NCI-H345 treated with DMSO at 0.1 percent for 48 hours (cell line): ENCODE measurements at regions not wholly inside any gene's neighbourhood (a gene's known extent, or its start where the extent isn't known, plus 50 kb on each side); places are given as distances from the start of the nearest gene placed in this dataset.
"Not testable (repeated sequence)": the region's sequence is repeated elsewhere in the genome, so short reads cannot be mapped to it uniquely, and the experiment has no call there.

Experiments used
- DNase-seq: peaks from one replicate; lab custom pipeline; 2025; ENCODE audit not compliant: unreplicated experiment; lab: John Stamatoyannopoulos, UW

DNA sequence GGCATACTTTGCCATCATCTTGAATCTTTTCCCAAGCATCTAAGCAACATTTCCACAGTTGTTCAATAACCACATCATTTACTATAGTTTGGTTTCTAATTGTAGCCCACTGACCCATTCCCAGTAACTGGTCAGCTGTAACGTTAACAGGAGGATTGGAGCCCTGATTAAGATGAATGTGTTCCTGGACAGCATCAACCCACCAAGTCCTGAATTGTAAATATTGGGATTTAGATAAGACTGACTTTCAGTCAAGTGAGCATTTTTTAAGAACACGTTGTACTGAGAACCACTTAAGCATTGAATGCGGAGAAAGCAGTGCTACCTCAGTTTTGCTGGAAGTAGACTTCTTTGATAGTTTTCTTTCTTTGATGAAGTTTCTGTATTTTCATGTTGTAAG is 53.3 kb upstream of the ARL4D start:
- not testable (repeated sequence) for DNase-seq

DNA sequence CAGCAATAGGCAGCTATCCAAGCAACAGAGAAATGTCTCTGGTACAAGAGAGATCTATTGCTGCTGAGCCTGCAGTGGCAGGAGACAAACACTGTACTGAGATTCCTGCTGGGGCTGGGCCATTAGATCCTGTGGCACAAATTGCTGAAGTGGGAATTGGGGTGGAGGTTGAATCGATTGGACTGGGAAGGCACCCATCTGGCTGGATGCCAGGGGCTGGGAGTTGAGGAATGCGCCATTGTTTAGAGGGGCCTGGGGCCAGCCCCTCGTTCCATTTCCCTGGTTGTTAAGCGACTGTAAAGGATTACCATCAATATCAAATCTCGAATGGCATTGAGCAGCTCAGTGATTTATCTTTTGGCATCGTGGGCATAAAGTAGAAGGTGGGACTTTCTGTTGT is 54.1 kb upstream of the ARL4D start:
- no peak for DNase-seq

DNA sequence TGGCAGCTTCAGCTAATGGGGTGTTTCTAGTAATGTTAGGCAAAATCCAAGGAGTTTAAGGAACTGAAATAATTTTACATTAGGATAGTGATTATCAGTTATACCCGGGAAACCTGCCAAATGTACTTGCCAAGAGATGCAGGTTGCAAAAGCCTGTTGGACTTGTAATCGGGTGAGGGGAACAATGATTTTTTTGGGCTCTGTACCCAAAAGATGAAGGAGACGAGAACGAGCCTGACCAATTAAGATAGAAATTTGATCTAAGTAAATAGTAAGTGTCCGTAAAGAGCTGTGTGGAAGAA is 56.3 kb upstream of the ARL4D start:
- DNase-seq, result no peak

DNA sequence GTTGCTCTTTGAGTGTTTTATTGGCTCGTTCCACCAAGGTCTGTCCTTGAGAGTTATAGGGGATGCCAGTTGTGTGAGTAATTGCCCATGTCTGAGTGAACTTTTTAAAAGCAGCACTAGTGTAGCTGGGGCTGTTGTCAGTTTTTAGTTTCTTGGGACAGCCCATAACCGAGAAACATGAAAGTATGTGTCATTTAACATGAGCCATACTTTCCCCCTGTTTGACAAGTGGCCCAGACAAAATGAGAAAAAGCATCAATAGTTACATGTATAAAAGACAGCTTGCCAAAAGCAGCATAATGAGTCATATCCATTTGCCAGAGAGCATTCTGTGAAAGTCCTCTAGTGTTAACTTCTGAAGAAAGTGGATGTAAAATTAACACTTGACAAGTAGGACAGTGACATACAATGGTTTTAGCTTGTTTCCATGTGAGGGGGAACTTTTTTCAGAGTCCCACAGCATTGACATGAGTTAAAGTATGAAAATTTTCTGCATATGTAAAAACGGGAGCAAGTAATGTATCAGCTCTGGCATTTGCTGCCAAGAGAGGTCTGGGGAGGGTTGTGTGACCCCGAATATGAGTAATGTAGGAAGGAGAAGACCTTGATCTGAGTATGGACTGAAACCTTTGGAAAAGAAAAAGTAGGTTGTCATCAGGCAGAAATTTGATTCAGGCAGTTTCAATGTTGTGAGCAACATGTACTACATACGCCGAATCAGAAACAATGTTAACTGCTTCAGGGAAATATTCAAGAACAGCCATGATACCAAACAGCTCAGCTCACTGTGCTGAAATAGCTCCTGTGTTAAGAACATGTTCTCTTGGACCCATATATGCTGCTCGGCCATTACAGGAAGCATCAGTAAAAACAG is 56.8 kb upstream of the ARL4D start:
- DNase-seq, result no peak

DNA sequence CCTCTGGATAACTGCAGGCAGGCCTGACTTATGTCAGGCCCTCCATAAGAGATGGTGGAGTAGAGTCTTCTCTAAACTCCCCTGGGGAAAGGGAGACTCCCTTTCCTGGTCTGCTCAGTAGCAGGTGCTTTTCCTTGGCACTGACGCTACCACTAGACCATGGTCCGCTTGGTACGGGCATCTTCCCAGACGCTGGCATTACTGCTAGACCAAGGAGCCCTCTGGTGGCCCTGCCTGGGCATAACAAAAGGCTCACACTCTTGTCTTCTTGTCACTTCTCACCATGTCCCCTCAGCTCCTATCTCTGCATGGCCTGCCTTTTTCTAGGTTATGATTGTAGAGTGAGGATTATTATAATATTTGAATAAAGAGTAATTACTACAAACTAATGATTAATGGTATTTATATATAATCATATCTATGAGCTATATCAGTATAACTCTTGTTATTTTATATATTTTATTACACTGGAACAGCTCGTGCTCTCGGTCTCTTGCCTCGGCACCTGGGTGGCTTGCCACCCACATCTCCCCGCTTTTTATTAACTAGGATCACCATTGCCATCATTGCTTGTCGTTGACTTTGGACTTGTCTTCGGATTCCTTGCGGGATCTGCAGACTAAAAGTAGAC is 59.8 kb upstream of the ARL4D start:
- DNase-seq, result peak; percentile 50

DNA sequence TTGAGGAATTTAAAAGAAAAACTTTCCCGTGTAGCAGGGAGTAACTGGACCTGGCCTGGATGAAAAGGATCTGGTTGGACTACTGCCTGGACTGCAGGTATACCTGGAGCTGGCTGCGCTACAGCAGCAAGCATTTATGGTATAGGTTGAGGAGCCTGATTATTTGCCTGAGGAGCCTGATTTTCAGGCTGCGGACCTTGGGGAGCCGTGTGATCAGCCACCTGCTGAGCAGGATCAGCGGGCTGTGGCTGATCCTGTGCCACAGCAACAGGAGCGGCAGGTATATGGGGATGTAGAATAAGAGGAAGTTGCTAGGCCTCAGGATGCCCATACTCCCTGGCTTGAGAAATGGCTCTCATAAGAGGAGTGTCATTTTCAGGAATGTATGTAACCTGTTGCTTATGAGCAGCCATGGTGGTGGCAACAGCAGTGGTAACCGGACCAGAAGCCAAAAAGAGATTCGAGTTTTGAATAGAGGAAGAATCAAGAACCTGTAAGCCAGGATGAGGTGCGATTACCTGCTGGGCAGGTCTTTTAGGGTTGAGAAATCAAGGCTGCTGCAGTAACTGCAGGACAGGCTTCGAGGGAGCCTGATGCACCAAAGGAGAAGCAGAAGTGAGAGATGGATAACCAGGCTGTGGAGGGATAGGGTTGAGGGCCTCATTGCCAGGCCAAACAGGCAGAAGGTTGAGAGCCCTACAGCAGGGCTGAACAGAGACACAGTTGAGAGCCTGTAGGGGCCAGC is 60.9 kb upstream of the ARL4D start:
- no peak for DNase-seq

DNA sequence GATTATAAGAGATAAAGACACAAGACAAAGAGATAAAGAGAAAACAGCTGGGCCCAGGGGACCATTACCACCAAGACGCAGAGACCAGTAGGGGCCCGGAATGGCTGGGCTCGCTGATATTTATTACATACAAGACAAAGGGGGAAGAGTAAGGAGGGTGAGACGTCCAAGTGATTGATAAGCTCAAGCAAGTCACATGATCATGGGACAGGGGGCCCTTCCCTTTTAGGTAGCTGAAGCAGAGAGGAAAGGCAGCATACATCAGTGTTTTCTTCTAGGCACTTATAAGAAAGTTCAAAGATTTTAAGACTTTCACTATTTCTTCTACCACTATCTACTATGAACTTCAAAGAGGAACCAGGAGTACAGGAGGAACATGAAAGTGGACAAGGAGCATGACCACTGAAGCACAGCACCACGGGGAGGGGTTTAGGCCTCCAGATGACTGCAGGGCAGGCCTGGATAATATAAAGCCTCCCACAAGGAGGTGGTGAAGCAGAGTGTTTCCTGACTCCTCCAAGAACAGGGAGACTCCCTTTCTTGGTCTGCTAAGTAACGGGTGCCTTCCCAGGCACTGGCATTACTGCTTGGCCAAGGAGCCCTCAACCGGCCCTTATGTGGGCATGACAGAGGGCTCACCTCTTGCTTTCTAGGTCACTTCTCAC is 63.9 kb upstream of the ARL4D start:
- DNase-seq, result no peak

DNA sequence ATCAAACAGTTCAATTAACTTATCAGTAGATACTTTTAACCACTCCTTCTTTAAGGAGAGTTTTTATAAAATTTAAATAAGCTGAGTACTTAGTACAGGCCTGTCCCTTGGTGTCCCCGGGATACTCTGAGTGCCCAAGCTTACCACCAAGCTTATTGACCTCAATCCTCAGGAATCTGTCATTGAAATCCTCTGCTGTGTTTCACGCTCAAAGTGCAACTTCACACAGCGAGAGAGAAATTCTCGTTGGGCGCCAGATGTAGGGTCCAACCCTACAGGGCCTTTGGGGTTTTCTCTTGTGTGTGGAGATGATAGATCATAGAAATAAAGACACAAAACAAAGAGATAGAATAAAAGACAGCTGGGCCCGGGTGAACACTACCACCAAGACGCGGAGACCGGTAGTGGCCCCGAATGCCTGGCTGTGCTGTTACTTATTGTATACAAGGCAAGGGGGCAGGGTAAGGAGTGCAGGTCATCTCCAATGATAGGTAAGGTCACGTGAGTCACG is 65.3 kb upstream of the ARL4D start:
- no peak for DNase-seq

DNA sequence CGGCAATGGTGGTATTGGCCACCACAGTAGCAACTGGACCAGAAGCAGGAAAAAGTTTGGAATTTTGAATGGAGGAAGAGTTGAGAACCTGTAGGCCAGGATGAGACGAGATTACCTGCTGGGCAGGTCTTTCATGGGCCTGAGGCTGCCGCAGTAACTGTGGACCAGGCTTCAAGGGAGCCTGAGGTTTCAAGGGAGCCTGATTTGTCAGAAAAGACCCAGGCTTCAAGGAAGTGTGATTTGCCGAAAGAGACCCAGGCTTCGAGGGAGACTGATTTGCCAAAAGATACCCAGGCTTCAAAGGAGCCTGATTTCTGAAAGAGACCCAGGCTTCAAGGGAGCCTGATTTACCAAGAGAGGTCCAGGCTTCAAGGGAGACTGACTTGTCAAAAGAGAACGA is 66.6 kb upstream of the ARL4D start:
- no peak for DNase-seq

DNA sequence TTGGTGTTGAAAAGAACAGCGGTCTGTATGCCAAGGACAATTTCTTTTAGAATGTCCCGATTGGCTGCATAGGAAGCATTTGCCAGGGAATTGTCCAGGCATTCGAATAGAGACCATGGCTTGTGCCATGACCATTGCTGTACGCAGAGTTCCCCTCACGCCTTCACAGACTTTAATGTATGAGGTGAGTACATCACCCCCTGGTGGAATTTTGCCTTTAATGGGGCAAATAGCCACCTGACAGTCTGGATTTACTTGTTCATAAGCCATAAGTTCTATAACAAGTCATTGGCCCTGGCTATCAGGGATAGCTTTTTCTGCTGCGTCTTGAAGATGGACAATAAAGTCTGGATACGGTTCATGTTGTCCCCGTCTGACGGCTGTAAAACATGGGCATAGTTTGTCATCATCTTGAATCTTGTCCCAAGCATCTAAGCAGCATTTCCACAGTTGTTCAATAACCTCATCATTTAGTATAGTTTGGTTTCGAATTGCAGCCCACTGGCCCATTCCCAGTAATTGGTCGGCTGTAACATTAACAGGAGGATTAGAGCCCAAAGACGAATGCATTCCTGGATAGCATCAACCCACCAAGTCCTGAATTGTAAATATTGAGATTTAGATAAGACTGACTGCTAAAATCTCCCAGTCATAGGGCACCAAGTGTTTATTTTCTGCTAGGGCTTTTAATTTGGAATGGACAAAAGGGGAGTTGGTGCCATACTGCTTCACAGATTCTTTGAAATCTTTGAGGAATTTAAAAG is 67.7 kb upstream of the ARL4D start:
- no peak for DNase-seq

DNA sequence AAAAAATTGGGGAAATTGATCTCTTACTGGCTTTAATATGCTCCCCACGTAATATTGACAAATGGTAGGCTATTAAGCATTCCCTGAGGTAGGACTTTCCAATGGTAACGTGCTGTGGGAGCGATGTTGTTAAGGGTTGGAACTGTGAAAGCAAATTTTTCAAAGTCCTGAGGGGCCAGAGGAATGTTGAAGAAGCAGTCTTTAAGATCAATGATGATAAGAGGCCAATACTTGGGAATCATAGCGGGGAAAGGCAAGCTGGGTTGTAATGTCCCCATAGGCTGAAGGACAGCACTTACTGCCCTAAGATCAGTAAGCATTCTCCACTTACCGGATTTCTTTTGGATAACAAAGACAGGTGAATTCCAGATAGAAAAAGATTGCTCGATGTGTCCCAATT is 69.6 kb upstream of the ARL4D start:
- DNase-seq, result no peak

DNA sequence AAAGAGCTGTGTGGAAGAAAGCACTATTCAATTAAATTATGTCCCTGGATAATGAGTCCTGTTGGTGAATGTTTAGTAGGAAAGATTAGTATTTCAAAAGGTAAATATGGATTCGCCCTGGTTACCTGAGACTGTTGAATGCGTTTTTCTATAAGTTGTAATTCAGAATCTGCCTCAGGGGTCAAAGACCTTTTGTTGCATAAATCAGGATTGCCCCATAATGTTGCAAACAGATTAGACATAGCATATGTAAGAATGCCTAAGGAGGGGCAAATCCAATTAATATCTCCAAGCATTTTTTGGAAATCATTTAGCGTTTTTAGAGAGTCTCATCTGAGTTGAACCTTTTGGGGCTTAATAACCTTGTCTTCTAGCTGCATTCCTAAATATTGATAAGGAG is 70.1 kb upstream of the ARL4D start:
- no peak for DNase-seq

DNA sequence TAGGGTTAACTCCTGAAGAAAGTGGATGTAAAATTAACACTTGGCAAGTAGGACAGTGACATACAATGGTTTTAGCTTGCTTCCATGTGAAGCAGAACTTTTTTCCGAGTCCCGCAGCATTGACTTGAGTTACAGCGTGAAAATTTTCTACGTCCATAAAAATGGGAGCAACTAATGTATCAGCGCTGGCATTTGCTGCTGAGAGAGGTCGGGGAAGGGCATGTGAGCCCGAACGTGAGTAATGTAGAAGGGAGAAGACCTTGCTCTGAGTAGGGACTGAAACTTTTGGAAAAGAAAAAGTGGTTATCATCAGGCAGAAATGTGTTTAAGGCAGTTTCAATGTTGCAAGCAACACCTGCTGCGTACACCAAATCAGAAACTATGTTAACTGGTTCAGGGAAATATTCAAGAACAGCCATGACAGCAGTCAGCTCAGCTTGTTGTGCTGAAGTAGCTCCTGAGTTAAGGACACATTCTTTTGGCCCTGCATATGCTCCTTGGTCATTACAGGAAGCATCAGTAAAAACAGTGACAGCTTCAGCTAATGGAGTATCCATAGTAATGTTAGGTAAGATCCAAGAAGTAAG is 70.9 kb upstream of the ARL4D start:
- DNase-seq, result no peak

DNA sequence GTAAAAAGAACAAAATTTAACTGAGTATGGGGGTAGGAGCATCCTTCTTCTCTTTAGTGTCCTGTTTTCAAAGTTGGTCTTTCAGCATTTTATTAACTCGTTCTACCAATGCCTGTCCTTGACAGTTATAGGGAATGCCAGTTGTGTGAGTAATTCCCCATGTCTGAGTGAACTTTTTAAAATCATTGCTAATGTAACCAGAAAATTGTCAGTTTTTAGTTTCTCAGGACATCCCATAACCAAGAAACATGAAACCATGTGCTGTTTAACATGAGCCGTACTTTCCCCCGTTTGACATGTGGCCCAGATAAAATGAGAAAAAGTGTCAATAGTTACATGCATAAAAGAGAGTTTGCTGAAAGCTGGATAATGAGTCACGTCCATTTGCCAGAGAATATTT is 71.4 kb upstream of the ARL4D start:
- DNase-seq, result no peak

DNA sequence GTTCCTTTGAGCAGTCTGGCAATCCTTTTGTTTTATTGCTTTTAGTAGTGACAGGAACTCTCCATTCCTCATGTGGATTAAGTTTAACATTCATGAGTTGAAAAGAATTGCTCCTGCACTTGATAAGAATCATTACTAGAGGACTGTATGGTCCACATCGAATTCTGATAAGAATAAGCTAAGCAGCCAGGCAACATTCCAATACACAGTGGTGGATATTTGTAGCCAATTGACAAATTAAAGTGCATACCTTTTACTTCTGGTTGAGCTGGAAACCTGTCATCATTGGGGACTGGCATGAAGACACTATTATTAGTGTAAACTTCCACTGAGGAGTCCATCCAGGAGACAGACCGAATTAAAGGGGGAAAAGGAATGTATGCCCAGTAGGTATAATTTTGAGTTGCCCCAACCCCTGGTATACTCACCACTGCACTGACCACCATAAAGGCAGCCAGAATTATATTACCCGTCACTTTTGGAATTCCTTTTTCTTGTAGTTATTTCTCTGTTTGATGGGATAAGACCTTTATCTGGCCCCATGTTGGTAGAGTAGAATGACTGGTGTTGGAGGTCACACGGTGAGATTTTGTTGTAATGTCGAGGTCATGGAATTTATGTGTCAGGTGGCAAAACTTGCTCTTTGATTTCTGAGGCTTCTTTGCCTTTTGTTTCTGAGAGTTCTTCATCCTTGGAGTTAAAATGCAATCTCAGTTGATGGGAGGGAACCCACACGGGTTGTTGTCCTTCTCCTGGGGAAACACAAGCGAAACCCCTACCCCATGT is 72.1 kb upstream of the ARL4D start:
- DNase-seq, result no peak

DNA sequence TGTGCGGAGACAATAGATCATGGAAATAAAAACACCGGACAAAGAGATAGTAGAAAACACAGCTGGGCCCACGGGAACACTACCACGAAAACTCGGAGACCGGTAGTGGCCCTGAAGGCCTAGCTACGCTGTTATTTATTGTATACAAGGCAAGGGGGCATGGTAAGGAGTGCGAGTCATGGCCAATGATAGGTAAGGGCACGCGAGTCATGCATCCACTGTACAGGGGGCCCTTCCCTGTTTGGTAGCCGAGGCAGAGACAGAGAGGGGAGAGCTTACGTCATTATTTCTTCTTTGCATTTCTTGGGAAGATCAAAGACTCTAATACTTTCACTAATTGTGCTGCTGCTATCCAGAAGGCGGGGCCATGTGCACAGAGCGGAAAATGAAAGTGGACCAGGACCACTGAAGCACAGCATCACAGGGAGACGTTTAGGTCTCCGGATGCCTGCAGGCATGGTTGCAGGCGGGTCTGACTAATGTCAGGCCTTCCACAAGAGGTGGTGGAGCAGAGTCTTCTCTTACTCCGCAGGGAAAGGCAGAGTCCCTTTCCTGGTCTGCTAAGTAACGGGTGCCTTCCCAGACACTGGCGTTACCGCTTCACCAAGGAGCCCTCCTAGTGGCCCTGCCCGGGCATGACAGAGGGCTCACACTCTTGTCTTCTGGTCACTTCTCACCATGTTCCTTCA is 74.4 kb upstream of the ARL4D start:
- no peak for DNase-seq

DNA sequence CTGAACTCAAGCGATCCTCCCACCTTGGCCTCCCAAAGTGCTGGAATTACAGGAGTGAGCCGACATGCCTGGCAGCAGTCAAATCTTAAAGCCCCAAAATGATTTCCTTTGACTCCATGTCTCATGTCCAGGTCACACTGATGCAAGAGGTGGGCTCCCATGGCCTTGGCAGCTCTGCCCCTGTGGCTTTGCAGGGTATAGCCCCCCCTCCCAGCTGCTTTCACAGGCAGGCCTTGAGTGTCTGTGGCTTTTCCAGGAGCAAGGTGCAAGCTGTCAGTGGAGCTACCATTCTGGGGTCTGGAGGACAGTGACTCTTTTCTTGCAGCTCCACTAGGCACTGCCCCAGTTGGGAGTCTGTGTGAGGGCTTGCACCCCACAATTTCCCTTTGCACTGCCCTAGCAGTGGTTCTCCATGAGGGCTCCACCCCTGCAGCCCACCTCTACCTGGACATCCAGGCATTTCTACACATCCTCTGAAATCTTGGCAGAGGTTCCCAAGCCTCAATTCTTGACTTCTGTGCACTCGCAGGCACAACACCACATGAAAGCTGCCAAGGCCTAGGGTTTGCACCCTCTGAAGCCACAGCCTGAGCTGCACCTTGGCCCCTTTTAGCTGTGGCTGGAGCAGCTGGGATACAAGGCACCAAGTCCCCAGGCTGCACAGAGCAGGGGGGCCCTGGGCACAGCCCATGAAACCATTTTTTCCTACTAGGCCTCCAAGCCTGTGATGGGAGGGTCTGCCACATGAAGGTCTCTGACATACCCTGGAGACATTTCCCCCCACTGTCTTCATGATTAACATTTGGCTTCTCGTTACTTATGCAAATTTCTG is 79.3 kb upstream of the ARL4D start:
- DNase-seq, result no peak

DNA sequence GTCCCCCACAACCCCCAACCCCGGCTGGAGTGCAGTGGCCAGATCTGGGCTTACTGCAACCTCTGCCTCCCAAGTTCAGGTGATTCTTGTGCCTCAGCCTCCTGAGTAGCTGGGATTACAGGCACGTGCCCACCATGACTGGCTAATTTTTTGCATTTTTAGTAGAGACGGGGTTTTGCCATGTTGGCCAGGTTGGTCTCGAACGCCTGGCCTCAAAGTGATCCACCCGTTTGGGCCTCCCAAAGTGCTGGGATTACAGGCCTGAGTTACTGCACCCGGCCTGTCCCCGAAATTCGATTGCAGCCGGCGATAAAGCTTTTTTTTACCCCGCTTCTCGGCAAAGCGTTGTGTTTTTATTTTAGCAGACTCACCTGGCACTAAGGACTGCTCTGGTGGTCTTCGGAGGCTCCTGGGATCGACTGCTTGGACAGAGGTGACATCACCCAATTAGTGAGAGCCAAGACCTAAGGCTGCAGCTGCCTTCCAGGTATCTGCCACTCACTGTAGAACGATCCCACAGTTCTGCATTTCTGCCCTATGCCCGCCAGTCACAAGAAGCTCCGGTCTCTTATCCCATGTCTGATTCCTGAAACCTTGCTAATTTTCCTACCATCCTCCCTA is 82.2 kb upstream of the ARL4D start:
- DNase-seq, result no peak
